ENCODE measurements at regions not wholly inside any gene's neighbourhood (a gene's known extent, or its start where the extent isn't known, plus 50 kb on each side); places are given as distances from the start of the nearest gene placed in this dataset.
A peak's percentile ranks its signal among the peaks of the same experiment; 100 is the strongest.

DNA sequence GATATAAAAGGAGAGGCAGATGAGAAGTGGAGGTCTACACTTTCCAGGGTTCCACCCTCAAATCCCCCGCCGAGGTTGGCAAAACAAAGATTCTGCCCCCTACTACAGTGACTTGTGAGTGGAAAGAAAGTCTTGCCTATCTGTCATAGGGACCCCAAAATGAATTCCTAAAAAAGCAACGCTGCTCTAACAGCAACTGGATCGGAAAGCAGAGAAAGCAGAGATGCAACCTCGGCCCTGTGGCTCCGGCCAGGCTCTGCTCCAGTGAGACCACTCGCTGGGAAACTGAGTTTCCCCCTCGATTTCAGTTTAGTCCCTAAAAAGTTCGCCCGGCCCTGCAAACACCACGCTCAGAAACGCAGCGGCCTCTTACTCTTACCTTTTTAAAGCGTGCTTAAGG, 297.9 kb upstream of the NFE2L3 start:
- no peaks in the 10 kb centered on the region for H3K9me3 Mint-ChIP-seq
- TF ChIP-seq CTCF (conservative IDR thresholded peaks at IDR 0.05), result no peak
- H3K4me1 Mint-ChIP-seq (ENCODE audit: unreplicated experiment), result peaks cover 37% of the 10 kb centered on the region
- no peaks in the 10 kb centered on the region for H3K36me3 Mint-ChIP-seq
- DNase-seq (ENCODE audit: extremely low spot score, unreplicated experiment), result no peak
- H3K27me3 Mint-ChIP-seq, result peaks cover 38% of the 10 kb centered on the region
- peak overlapping the region; percentile 79 for H3K4me3 Mint-ChIP-seq
- peak overlapping the region; percentile 78 for H3K27ac Mint-ChIP-seq

DNA sequence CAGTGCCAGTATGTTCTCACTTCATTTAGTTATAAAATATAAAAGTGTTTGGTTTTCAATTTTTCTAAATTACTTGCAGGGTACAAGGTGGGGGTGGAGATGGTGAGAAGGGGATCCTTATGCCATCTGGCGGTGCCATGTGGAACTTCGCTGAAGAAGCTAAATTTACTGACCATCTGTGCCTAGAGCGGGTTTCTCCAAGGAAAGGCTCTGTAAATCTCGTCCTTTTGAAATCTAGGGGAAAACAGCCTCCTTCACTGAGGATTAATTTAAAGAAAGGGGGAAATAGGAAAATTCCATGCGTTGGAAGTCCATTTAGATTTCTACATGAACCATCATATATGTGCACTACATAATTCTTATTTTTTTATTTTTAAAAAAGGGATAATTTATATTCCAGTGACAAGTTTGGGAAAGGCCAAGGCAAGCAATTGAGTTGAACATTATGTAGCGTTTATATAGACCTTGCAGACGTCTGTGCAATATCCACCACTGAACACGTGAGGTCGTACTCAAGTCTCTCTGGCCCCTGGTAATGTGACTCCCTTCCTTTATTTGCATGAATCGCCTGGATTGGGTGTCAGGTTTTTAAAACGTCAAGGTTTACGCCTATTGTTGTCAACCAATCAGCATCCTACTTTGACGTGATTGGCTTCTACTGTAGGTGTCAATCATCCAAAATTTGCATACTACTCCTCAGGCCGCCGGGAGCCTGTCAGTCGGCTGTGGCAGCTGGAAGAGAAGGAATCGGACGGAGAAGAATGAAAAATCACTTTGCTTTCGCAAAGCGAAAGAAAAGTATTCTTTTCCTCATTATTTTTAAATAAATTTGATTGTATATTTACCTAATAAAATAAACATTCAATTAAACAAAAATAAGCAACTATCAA, 297.1 kb upstream of the NFE2L3 start:
- peaks cover 41% of the 10 kb centered on the region for H3K27me3 Mint-ChIP-seq
- no peaks in the 10 kb centered on the region for H3K36me3 Mint-ChIP-seq
- DNase-seq (ENCODE audit: extremely low spot score, unreplicated experiment), result peak; percentile 75
- no peaks in the 10 kb centered on the region for H3K9me3 Mint-ChIP-seq
- H3K4me1 Mint-ChIP-seq (ENCODE audit: unreplicated experiment), result peaks cover 33% of the 10 kb centered on the region
- peak overlapping the region; percentile 82 for H3K27ac Mint-ChIP-seq
- peak; percentile 96 for TF ChIP-seq CTCF (conservative IDR thresholded peaks at IDR 0.05)
- peak overlapping the region; percentile 84 for H3K4me3 Mint-ChIP-seq

DNA sequence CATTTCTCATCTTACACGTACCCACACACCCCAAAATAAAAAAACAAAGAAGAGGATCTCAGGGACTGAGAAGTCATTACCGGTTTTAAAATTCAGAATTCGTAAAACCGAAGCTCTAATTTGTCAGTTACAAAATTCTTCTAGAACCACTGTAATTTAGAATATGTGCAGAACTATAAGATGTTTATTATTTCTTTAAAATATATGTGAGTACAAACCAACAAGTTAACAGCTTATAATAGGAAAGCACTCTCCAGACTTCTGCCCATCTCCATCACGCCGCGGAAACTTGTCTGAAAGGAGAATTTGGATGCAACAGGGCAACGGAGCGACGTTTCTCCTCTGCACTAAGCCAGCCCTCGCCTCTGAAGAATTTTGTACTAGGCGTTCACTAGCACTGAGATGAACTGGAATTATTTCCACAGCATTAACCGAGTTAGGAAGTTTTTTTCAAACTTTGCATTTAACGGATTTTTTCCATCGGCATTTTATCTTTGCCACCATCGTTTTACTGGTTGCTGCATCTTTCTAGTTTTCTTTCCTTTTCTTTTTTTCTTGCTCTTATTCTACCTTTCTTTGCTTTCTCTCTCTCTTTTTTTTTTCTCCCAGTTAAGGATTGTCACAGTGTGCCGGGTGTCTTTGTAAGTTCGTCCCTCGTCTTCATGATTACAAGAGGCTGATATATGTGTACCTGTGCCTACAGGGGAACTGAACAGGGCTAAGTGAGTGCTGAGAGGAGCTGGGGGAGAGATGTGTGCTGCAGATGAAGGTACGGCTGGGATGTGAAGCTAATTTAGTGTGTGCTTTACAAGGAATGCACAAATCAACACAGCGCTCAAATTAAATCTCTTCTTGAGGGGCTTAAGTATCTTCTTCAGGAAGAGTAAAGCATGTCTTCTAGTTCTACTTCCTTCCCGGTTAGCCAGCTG, 295.9 kb upstream of the NFE2L3 start:
- no peak overlapping the region for H3K4me3 Mint-ChIP-seq
- H3K27me3 Mint-ChIP-seq, result peaks cover 53% of the 10 kb centered on the region
- H3K9me3 Mint-ChIP-seq, result no peaks in the 10 kb centered on the region
- no peaks in the 10 kb centered on the region for H3K36me3 Mint-ChIP-seq
- H3K27ac Mint-ChIP-seq, result no peak overlapping the region
- no peak for TF ChIP-seq CTCF (conservative IDR thresholded peaks at IDR 0.05)
- no peak for DNase-seq (ENCODE audit: extremely low spot score, unreplicated experiment)
- peaks cover 26% of the 10 kb centered on the region for H3K4me1 Mint-ChIP-seq (ENCODE audit: unreplicated experiment)

DNA sequence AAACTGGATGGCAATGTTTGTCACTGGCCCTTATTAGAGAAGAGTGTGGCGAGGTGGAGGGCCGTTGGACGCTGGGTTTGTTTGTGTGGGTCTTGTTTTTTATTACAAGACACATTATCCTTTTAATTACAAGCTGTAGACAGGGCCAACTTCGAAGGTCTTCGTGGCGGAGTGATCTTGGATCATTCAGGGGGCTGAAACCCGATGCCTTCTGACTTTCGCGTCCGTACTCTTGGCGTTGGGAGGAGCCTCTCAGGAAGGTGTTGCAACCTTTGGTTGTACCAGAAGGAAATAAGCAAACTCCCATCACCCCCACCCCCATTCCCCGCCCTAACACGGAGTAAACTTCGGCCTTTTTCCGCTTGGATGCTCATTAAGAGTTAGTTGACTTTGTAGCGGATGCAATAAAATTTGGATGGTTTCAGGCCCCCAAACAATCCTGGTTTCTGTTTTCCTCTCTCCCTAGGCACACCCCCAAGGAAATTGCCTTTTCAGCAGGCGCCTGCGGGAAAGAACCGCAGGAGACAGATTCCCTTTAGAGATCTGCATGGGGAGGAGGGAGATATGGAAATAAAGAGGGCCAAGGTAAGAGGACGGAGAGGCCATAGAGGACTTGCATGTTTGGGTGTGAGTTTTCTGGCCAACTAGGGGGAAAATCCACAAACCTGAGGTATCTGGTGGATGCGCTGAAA, 294.5 kb upstream of the NFE2L3 start:
- peaks cover 59% of the 10 kb centered on the region for H3K27me3 Mint-ChIP-seq
- TF ChIP-seq CTCF (conservative IDR thresholded peaks at IDR 0.05), result no peak
- H3K4me3 Mint-ChIP-seq, result no peak overlapping the region
- peaks cover 23% of the 10 kb centered on the region for H3K4me1 Mint-ChIP-seq (ENCODE audit: unreplicated experiment)
- DNase-seq (ENCODE audit: extremely low spot score, unreplicated experiment), result no peak
- H3K36me3 Mint-ChIP-seq, result no peaks in the 10 kb centered on the region
- H3K9me3 Mint-ChIP-seq, result no peaks in the 10 kb centered on the region
- no peak overlapping the region for H3K27ac Mint-ChIP-seq

DNA sequence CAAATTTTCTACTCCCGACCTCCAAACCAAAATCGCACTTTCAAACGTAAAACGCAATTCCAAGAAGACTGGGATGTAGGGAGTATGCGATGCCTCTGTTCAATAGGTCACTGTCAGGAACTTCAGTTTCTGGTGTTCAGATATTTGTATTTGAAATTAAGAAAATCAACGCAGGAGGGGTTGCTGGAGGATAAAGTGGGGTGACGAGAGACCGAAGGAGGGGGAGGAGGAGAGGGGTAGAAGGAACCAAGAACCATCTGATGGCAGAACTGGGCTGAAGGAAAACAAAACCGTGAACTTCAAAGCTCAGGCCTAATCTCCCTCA, 293.8 kb upstream of the NFE2L3 start:
- TF ChIP-seq CTCF (conservative IDR thresholded peaks at IDR 0.05), result no peak
- Mint-ChIP-seq H3K27me3 (peaks cover 63% of the 10 kb centered on the region), H3K9me3 (no peaks in the 10 kb centered on the region), H3K36me3 (no peaks in the 10 kb centered on the region), H3K27ac (no peak overlapping the region), H3K4me1 (ENCODE audit: unreplicated experiment) (peaks cover 22% of the 10 kb centered on the region), H3K4me3 (no peak overlapping the region)
- no peak for DNase-seq (ENCODE audit: extremely low spot score, unreplicated experiment)
